Lung microvascular endothelial cell (primary cell): ENCODE measurements at regions not wholly inside any gene's neighbourhood (a gene's known extent, or its start where the extent isn't known, plus 50 kb on each side); places are given as distances from the start of the nearest gene placed in this dataset.

Source experiments
- DNase-seq, 2 donors: peaks; one replicate each; pipeline versions ENCODE4 v3.0.0 to v3.0.0-alpha.2; 2010; ENCODE audit warnings: low read depth in 2 of 2

GRCh38 chr1:218711884-218712674, 366.9 kb downstream of the TGFB2 start:
- DNase-seq = peak in 1 of 2 donors; percentile 51

GRCh38 chr1:218712677-218713076, 367.5 kb downstream of the TGFB2 start:
- DNase-seq = no peak

- DNase-seq = no peak
Measured at GRCh38 chr1:218715961-218716669, 371.0 kb downstream of the TGFB2 start.

- DNase-seq = peak; percentile 66 to 84
Measured at GRCh38 chr1:218717575-218717974, 372.4 kb downstream of the TGFB2 start.

GRCh38 chr1:218718206-218718605, 373.1 kb downstream of the TGFB2 start:
- no peak for DNase-seq

- peak in 1 of 2 donors; percentile 76 for DNase-seq
Measured at GRCh38 chr1:218718977-218719376, 373.8 kb downstream of the TGFB2 start.

- no peak for DNase-seq
Measured at GRCh38 chr1:218728898-218729565, 383.9 kb downstream of the TGFB2 start.

GRCh38 chr1:218735436-218736032, 390.4 kb downstream of the TGFB2 start:
- DNase-seq = no peak

GRCh38 chr1:218739426-218739825, 394.3 kb downstream of the TGFB2 start:
- DNase-seq = no peak

GRCh38 chr1:218741852-218742251, 396.7 kb downstream of the TGFB2 start:
- DNase-seq = no peak

GRCh38 chr1:218742467-218743262, 397.5 kb downstream of the TGFB2 start:
- DNase-seq = peak in 1 of 2 donors; percentile 10

- no peak for DNase-seq
Measured at GRCh38 chr1:218743861-218744505, 398.8 kb downstream of the TGFB2 start.

- peak in 1 of 2 donors; percentile 12 for DNase-seq
Measured at GRCh38 chr1:218748071-218748470, 402.9 kb downstream of the TGFB2 start.

GRCh38 chr1:218750216-218750970, 405.3 kb downstream of the TGFB2 start:
- no peak for DNase-seq

GRCh38 chr1:218751208-218751948, 406.2 kb downstream of the TGFB2 start:
- DNase-seq = no peak

GRCh38 chr1:218752126-218752525, 407.0 kb downstream of the TGFB2 start:
- no peak for DNase-seq

GRCh38 chr1:218754477-218754876, 409.3 kb downstream of the TGFB2 start:
- DNase-seq = no peak

- DNase-seq = no peak
Measured at GRCh38 chr1:218755128-218755527, 410.0 kb downstream of the TGFB2 start.

GRCh38 chr1:218759795-218760194, 413.9 kb upstream of the LYPLAL1 start:
- DNase-seq = no peak
